ENCODE measurements at regions not wholly inside any gene's neighbourhood (a gene's known extent, or its start where the extent isn't known, plus 50 kb on each side); places are given as distances from the start of the nearest gene placed in this dataset.

DNA sequence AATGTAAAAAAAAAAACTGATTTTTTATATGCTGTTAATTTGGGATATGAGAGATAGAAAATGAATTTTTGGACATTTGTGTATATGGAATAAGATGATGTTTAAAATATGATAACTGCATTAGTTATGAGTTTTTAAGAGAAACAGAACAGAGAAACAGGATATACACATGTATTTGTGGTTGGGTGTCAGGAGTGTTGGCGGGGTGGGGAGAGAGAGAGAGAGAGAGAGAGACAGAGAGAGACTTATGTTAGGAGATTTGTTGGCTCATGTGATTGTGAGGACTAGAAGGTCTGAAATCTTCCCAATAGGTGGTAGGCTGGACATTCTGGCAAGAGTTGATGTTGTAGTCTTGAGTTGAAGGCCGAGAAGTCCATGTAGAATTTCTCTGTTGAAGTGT, 1121.6 kb upstream of the GBE1 start:
- TF ChIP-seq ZFX (IDR thresholded peaks at IDR 0.05): no peak
- TF ChIP-seq, protein P1, sequence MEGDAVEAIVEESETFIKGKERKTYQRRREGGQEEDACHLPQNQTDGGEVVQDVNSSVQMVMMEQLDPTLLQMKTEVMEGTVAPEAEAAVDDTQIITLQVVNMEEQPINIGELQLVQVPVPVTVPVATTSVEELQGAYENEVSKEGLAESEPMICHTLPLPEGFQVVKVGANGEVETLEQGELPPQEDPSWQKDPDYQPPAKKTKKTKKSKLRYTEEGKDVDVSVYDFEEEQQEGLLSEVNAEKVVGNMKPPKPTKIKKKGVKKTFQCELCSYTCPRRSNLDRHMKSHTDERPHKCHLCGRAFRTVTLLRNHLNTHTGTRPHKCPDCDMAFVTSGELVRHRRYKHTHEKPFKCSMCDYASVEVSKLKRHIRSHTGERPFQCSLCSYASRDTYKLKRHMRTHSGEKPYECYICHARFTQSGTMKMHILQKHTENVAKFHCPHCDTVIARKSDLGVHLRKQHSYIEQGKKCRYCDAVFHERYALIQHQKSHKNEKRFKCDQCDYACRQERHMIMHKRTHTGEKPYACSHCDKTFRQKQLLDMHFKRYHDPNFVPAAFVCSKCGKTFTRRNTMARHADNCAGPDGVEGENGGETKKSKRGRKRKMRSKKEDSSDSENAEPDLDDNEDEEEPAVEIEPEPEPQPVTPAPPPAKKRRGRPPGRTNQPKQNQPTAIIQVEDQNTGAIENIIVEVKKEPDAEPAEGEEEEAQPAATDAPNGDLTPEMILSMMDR (conservative IDR thresholded peaks at IDR 0.05): no peak
- H3K27ac ChIP-seq: no peak overlapping the region

DNA sequence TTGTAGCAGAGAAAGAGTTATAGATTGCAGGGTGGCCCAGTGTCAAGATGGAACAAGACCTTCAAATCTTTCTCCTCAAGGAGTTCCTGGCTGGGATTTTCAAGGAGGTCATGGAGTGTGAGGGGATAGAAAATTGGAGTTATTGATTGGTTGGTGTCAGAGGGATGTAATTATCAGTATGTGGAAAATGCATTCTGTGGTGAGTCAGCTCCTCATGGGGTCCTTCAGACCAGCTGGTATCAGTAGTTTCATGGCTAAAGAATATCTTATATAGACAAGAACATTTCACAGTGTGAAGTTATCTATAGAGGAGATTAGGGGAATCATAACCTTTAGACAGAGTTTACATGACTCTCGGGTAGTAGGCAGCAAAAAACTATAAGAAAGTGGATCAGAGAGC, 1114.0 kb upstream of the GBE1 start:
- no peak overlapping the region for H3K27ac ChIP-seq
- TF ChIP-seq, protein P1 (conservative IDR thresholded peaks at IDR 0.05): no peak
- TF ChIP-seq ZFX (IDR thresholded peaks at IDR 0.05): no peak

GRCh38 chr3:82839871-82840270, 1078.4 kb upstream of the GBE1 start:
- TF ChIP-seq ZFX (IDR thresholded peaks at IDR 0.05): no peak
- TF ChIP-seq, protein P1 (conservative IDR thresholded peaks at IDR 0.05): no peak
- H3K27ac ChIP-seq: no peak overlapping the region

- TF ChIP-seq, protein P1 (conservative IDR thresholded peaks at IDR 0.05): no peak
- TF ChIP-seq ZFX (IDR thresholded peaks at IDR 0.05): no peak
- H3K27ac ChIP-seq: no peak overlapping the region
Measured at GRCh38 chr3:82834098-82834497, 1072.7 kb upstream of the GBE1 start.

DNA sequence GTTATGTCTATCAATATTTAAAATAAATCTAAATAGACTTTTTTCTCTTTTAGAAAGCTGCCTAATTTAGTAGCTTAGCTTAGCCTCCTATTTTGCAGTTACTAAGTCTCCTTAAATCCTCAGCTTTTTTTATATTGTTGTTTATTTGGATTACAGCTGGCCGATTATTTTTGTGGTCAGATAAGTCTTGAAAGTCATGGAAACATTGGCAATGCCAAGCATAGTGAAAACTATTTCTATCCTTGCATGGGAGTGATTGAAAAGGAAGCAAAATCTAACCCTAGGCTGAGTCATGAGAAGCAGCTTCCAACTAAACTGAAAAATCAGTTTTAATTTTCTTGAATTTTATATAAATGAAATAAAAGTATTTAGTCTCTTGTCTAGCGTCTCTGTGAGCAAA, 1063.0 kb upstream of the GBE1 start:
- H3K27ac ChIP-seq: no peak overlapping the region
- TF ChIP-seq, protein P1 (conservative IDR thresholded peaks at IDR 0.05): no peak
- no peak for TF ChIP-seq ZFX (IDR thresholded peaks at IDR 0.05)

GRCh38 chr3:82816086-82816485, 1054.6 kb upstream of the GBE1 start:
- no peak overlapping the region for H3K27ac ChIP-seq
- TF ChIP-seq, protein P1 (conservative IDR thresholded peaks at IDR 0.05): no peak
- no peak for TF ChIP-seq ZFX (IDR thresholded peaks at IDR 0.05)

DNA sequence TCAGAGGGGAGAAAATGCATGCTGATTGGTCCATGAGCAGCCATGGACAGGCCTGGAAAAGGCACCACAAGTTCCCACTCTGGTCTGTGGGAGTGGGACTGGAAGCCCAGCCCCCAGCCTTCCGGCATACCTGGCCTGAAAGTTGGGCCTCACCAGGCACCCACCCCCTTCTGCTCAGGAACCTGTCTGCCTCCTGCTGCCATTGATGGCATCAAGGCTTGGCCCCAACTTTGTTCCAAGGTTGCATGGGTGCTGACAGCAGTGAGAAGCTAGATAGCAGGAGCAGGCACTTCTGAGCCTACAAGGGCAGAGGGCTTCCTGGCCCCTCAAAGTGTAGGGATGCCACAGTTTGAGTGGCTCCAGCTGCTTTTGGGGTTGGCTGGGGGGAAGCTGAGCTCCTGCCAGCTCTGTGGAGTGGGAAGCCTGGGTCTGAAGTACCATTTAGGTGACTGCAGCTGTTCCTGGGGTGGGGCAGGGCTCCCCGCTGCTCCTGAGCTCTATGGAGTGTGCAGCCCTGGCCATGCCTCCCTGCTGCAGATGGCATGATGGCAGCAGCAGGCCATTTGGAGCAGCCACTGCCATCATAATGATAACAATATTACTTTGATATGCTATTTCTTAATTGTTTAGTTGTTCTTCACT, 1054.1 kb upstream of the GBE1 start:
- no peak overlapping the region for H3K27ac ChIP-seq
- TF ChIP-seq, protein P1 (conservative IDR thresholded peaks at IDR 0.05): no peak
- no peak for TF ChIP-seq ZFX (IDR thresholded peaks at IDR 0.05)
